ENCODE measurements at regions not wholly inside any gene's neighbourhood (a gene's known extent, or its start where the extent isn't known, plus 50 kb on each side); places are given as distances from the start of the nearest gene placed in this dataset.

- Histone ChIP-seq H2BK15ac (ENCODE audit: low read depth, poor library complexity, severe bottlenecking) (no peak overlapping the region), H3K14ac (ENCODE audit: low read length in 2 of 2) (no peak overlapping the region), H3K18ac (ENCODE audit: low read depth in 1 of 2, low read length in 2 of 2) (no peak overlapping the region), H2BK12ac (ENCODE audit: low read length in 2 of 2) (no peak overlapping the region), H2BK120ac (ENCODE audit: low read depth, low read length) (no peak overlapping the region), H3K4me2 (ENCODE audit: low read length, poor library complexity, severe bottlenecking) (no peak overlapping the region), H2BK5ac (ENCODE audit: low read depth, low read length, poor library complexity, severe bottlenecking) (no peak overlapping the region), H3K79me1 (replicated peaks; ENCODE audit: low read length, poor library complexity, severe bottlenecking) (no peaks in the 10 kb centered on the region), H3K36me3 (ENCODE audit: control insufficient read depth in 1 of 2, insufficient read depth in 2 of 2, low read depth in 1 of 2, low read length in 2 of 2) (no peaks in the 10 kb centered on the region), H3K23ac (ENCODE audit: low read length in 2 of 2) (no peak overlapping the region), H3K4me3 (ENCODE audit: insufficient read depth in 1 of 2, low read depth in 1 of 2, low read length in 2 of 2) (no peak overlapping the region), H4K91ac (ENCODE audit: low read length) (no peak overlapping the region), H4K8ac (ENCODE audit: low read length) (no peak overlapping the region), H3K27ac (ENCODE audit: low read length, poor library complexity, severe bottlenecking) (no peak overlapping the region), H3K27me3 (ENCODE audit: control insufficient read depth in 1 of 2, insufficient read depth in 1 of 2, low read length in 2 of 2) (no peaks in the 10 kb centered on the region), H3K9me3 (ENCODE audit: control insufficient read depth, low read length) (peaks cover 13% of the 10 kb centered on the region), H2AFZ (ENCODE audit: low read depth, low read length) (no peak overlapping the region), H3K4me1 (ENCODE audit: control insufficient read depth, insufficient read depth, low read depth, low read length) (peaks cover 2% of the 10 kb centered on the region), H3K4ac (ENCODE audit: low read depth in 1 of 2, low read length in 2 of 2) (no peak overlapping the region), H2AK5ac (ENCODE audit: low read length, severe bottlenecking) (no peak overlapping the region), H3K9ac (ENCODE audit: low read length) (no peak overlapping the region)
- 67% methylated on average over 5 of the region's 5 CpGs for WGBS
- no peak for DNase-seq
Measured at GRCh38 chr14:44379292-44379977, 127.6 kb downstream of the FSCB start.

- H4K8ac ChIP-seq (ENCODE audit: low read length), result no peak overlapping the region
- H3K18ac ChIP-seq (ENCODE audit: low read depth in 1 of 2, low read length in 2 of 2), result no peak overlapping the region
- no peaks in the 10 kb centered on the region for H3K79me1 ChIP-seq (replicated peaks; ENCODE audit: low read length, poor library complexity, severe bottlenecking)
- no peaks in the 10 kb centered on the region for H3K36me3 ChIP-seq (ENCODE audit: control insufficient read depth in 1 of 2, insufficient read depth in 2 of 2, low read depth in 1 of 2, low read length in 2 of 2)
- H2AFZ ChIP-seq (ENCODE audit: low read depth, low read length), result no peak overlapping the region
- no peak for DNase-seq
- no peak overlapping the region for H3K14ac ChIP-seq (ENCODE audit: low read length in 2 of 2)
- H3K27ac ChIP-seq (ENCODE audit: low read length, poor library complexity, severe bottlenecking), result no peak overlapping the region
- no peak overlapping the region for H3K4ac ChIP-seq (ENCODE audit: low read depth in 1 of 2, low read length in 2 of 2)
- no peaks in the 10 kb centered on the region for H3K4me1 ChIP-seq (ENCODE audit: control insufficient read depth, insufficient read depth, low read depth, low read length)
- no peak overlapping the region for H3K4me2 ChIP-seq (ENCODE audit: low read length, poor library complexity, severe bottlenecking)
- H3K23ac ChIP-seq (ENCODE audit: low read length in 2 of 2), result no peak overlapping the region
- peaks cover 13% of the 10 kb centered on the region for H3K9me3 ChIP-seq (ENCODE audit: control insufficient read depth, low read length)
- no peaks in the 10 kb centered on the region for H3K27me3 ChIP-seq (ENCODE audit: control insufficient read depth in 1 of 2, insufficient read depth in 1 of 2, low read length in 2 of 2)
- no peak overlapping the region for H2BK15ac ChIP-seq (ENCODE audit: low read depth, poor library complexity, severe bottlenecking)
- no peak overlapping the region for H4K91ac ChIP-seq (ENCODE audit: low read length)
- no peak overlapping the region for H2BK12ac ChIP-seq (ENCODE audit: low read length in 2 of 2)
- no CpG with 5 or more reads among the region's 1 CpG for WGBS
- H3K4me3 ChIP-seq (ENCODE audit: insufficient read depth in 1 of 2, low read depth in 1 of 2, low read length in 2 of 2), result no peak overlapping the region
- no peak overlapping the region for H3K9ac ChIP-seq (ENCODE audit: low read length)
- H2BK120ac ChIP-seq (ENCODE audit: low read depth, low read length), result no peak overlapping the region
- H2BK5ac ChIP-seq (ENCODE audit: low read depth, low read length, poor library complexity, severe bottlenecking), result no peak overlapping the region
- no peak overlapping the region for H2AK5ac ChIP-seq (ENCODE audit: low read length, severe bottlenecking)
Measured at GRCh38 chr14:44374906-44375305, 132.2 kb downstream of the FSCB start.

- no peak overlapping the region for H3K23ac ChIP-seq (ENCODE audit: low read length in 2 of 2)
- H3K4me2 ChIP-seq (ENCODE audit: low read length, poor library complexity, severe bottlenecking), result no peak overlapping the region
- no peaks in the 10 kb centered on the region for H3K4me1 ChIP-seq (ENCODE audit: control insufficient read depth, insufficient read depth, low read depth, low read length)
- no peak overlapping the region for H2AK5ac ChIP-seq (ENCODE audit: low read length, severe bottlenecking)
- H3K79me1 ChIP-seq (replicated peaks; ENCODE audit: low read length, poor library complexity, severe bottlenecking), result no peaks in the 10 kb centered on the region
- no peak overlapping the region for H3K18ac ChIP-seq (ENCODE audit: low read depth in 1 of 2, low read length in 2 of 2)
- no peak overlapping the region for H2BK12ac ChIP-seq (ENCODE audit: low read length in 2 of 2)
- no peaks in the 10 kb centered on the region for H3K27me3 ChIP-seq (ENCODE audit: control insufficient read depth in 1 of 2, insufficient read depth in 1 of 2, low read length in 2 of 2)
- no peak overlapping the region for H2BK5ac ChIP-seq (ENCODE audit: low read depth, low read length, poor library complexity, severe bottlenecking)
- 97% methylated on average over 1 of the region's 1 CpG for WGBS
- no peaks in the 10 kb centered on the region for H3K36me3 ChIP-seq (ENCODE audit: control insufficient read depth in 1 of 2, insufficient read depth in 2 of 2, low read depth in 1 of 2, low read length in 2 of 2)
- H2AFZ ChIP-seq (ENCODE audit: low read depth, low read length), result no peak overlapping the region
- no peak overlapping the region for H3K9ac ChIP-seq (ENCODE audit: low read length)
- no peak overlapping the region for H4K8ac ChIP-seq (ENCODE audit: low read length)
- no peak overlapping the region for H4K91ac ChIP-seq (ENCODE audit: low read length)
- no peak overlapping the region for H3K4ac ChIP-seq (ENCODE audit: low read depth in 1 of 2, low read length in 2 of 2)
- no peak overlapping the region for H2BK120ac ChIP-seq (ENCODE audit: low read depth, low read length)
- no peak for DNase-seq
- no peak overlapping the region for H2BK15ac ChIP-seq (ENCODE audit: low read depth, poor library complexity, severe bottlenecking)
- H3K4me3 ChIP-seq (ENCODE audit: insufficient read depth in 1 of 2, low read depth in 1 of 2, low read length in 2 of 2), result no peak overlapping the region
- H3K27ac ChIP-seq (ENCODE audit: low read length, poor library complexity, severe bottlenecking), result no peak overlapping the region
- H3K14ac ChIP-seq (ENCODE audit: low read length in 2 of 2), result no peak overlapping the region
- H3K9me3 ChIP-seq (ENCODE audit: control insufficient read depth, low read length), result peaks cover 13% of the 10 kb centered on the region
Measured at GRCh38 chr14:44372807-44373489, 134.1 kb downstream of the FSCB start.

GRCh38 chr14:44372231-44372630 lies 134.9 kb downstream of the FSCB start:
- no peaks in the 10 kb centered on the region for H3K79me1 ChIP-seq (replicated peaks; ENCODE audit: low read length, poor library complexity, severe bottlenecking)

More at GRCh38 chr14:44372231-44372630, 134.9 kb downstream of the FSCB start:
- no peak overlapping the region for H2BK5ac ChIP-seq (ENCODE audit: low read depth, low read length, poor library complexity, severe bottlenecking)
- H3K23ac ChIP-seq (ENCODE audit: low read length in 2 of 2), result no peak overlapping the region
- H2BK12ac ChIP-seq (ENCODE audit: low read length in 2 of 2), result no peak overlapping the region
- no peak overlapping the region for H4K8ac ChIP-seq (ENCODE audit: low read length)
- no peak overlapping the region for H3K27ac ChIP-seq (ENCODE audit: low read length, poor library complexity, severe bottlenecking)
- H3K4me1 ChIP-seq (ENCODE audit: control insufficient read depth, insufficient read depth, low read depth, low read length), result no peaks in the 10 kb centered on the region
- H2AK5ac ChIP-seq (ENCODE audit: low read length, severe bottlenecking), result no peak overlapping the region
- no peak overlapping the region for H3K4me2 ChIP-seq (ENCODE audit: low read length, poor library complexity, severe bottlenecking)
- H4K91ac ChIP-seq (ENCODE audit: low read length), result no peak overlapping the region
- H3K18ac ChIP-seq (ENCODE audit: low read depth in 1 of 2, low read length in 2 of 2), result no peak overlapping the region
- H3K9me3 ChIP-seq (ENCODE audit: control insufficient read depth, low read length), result peaks cover 13% of the 10 kb centered on the region
- no peaks in the 10 kb centered on the region for H3K27me3 ChIP-seq (ENCODE audit: control insufficient read depth in 1 of 2, insufficient read depth in 1 of 2, low read length in 2 of 2)
- no peak overlapping the region for H2BK15ac ChIP-seq (ENCODE audit: low read depth, poor library complexity, severe bottlenecking)
- H2BK120ac ChIP-seq (ENCODE audit: low read depth, low read length), result no peak overlapping the region
- H2AFZ ChIP-seq (ENCODE audit: low read depth, low read length), result no peak overlapping the region
- no peak overlapping the region for H3K4ac ChIP-seq (ENCODE audit: low read depth in 1 of 2, low read length in 2 of 2)
- H3K9ac ChIP-seq (ENCODE audit: low read length), result no peak overlapping the region
- H3K36me3 ChIP-seq (ENCODE audit: control insufficient read depth in 1 of 2, insufficient read depth in 2 of 2, low read depth in 1 of 2, low read length in 2 of 2), result no peaks in the 10 kb centered on the region
- DNase-seq, result no peak
- no peak overlapping the region for H3K14ac ChIP-seq (ENCODE audit: low read length in 2 of 2)
- no peak overlapping the region for H3K4me3 ChIP-seq (ENCODE audit: insufficient read depth in 1 of 2, low read depth in 1 of 2, low read length in 2 of 2)

Measured in mesenchymal stem cell (in vitro differentiated cells and primary cell).